Retinal pigment epithelial cell (primary cell): ENCODE measurements at regions not wholly inside any gene's neighbourhood (a gene's known extent, or its start where the extent isn't known, plus 50 kb on each side); places are given as distances from the start of the nearest gene placed in this dataset.

Experiments
- DNase-seq: peaks from one replicate; pipeline ENCODE4 v3.0.0-alpha.2; 2010; ENCODE audit warnings: low read depth
- H3K4me3 ChIP-seq: 2 replicates; pipeline ENCODE4 v1.5.1; 2011; ENCODE audit warnings: mild to moderate bottlenecking, low read length, control low read depth, moderate library complexity
- CTCF ChIP-seq: conservative IDR thresholded peaks from 2 replicates; pipeline ENCODE4 v1.5.1; 2011; ENCODE audit warnings: low read depth, low read length, control low read depth, inconsistent platforms

GRCh38 chr1:198472997-198473396 lies 67.5 kb downstream of the ATP6V1G3 start:
- no peak for DNase-seq
- no peak for TF ChIP-seq CTCF
- no peak overlapping the region for H3K4me3 ChIP-seq

GRCh38 chr1:198472119-198472518 lies 68.4 kb downstream of the ATP6V1G3 start:
- DNase-seq = no peak
- no peak for TF ChIP-seq CTCF
- H3K4me3 ChIP-seq = no peak overlapping the region

- no peak for DNase-seq
- TF ChIP-seq CTCF = no peak
- H3K4me3 ChIP-seq = no peak overlapping the region
These were observed 72.6 kb downstream of the ATP6V1G3 start for GRCh38 chr1:198467907-198468306.

- H3K4me3 ChIP-seq = no peak overlapping the region
- no peak for TF ChIP-seq CTCF
- no peak for DNase-seq
These were observed 73.1 kb downstream of the ATP6V1G3 start for GRCh38 chr1:198467342-198467741.

GRCh38 chr1:198465201-198466144 lies 75.0 kb downstream of the ATP6V1G3 start:
- no peak overlapping the region for H3K4me3 ChIP-seq
- DNase-seq = no peak
- TF ChIP-seq CTCF = peak; percentile 51

GRCh38 chr1:198463709-198464108 lies 76.8 kb downstream of the ATP6V1G3 start:
- TF ChIP-seq CTCF = no peak
- no peak for DNase-seq
- no peak overlapping the region for H3K4me3 ChIP-seq
